ENCODE measurements at regions not wholly inside any gene's neighbourhood (a gene's known extent, or its start where the extent isn't known, plus 50 kb on each side); places are given as distances from the start of the nearest gene placed in this dataset.
"Not testable (repeated sequence)": the region's sequence is repeated elsewhere in the genome, so short reads cannot be mapped to it uniquely, and the experiment has no call there.

- ATAC-seq (ENCODE audit: insufficient read depth, low read depth) = no peak
- no peak overlapping the region for H3K4me3 ChIP-seq (ENCODE audit: low read depth in 1 of 2, low read length in 2 of 2)
- H3K9me3 ChIP-seq (ENCODE audit: insufficient read depth, low read length, severe bottlenecking) = no peaks in the 10 kb centered on the region
- no peaks in the 10 kb centered on the region for H3K4me1 ChIP-seq (ENCODE audit: insufficient read depth, low read length)
- no peaks in the 10 kb centered on the region for H4K20me1 ChIP-seq (ENCODE audit: insufficient read depth, low read length)
- no peak overlapping the region for H2AFZ ChIP-seq (ENCODE audit: low read depth, low read length)
- H3K36me3 ChIP-seq (ENCODE audit: insufficient read depth, low read length) = no peaks in the 10 kb centered on the region
- no peaks in the 10 kb centered on the region for H3K79me2 ChIP-seq (ENCODE audit: insufficient read depth, low read length)
- H3K9ac ChIP-seq (ENCODE audit: low read depth, low read length) = no peak overlapping the region
- TF ChIP-seq EZH2 (IDR thresholded peaks at IDR 0.05; ENCODE audit: borderline replicate concordance, low read depth, low read length, severe bottlenecking) = no peak
- TF ChIP-seq CTCF (IDR thresholded peaks at IDR 0.05; ENCODE audit: borderline replicate concordance, extremely low read depth, low read length, poor library complexity, severe bottlenecking) = no peak
- no peak overlapping the region for H3K27ac ChIP-seq (ENCODE audit: low read length)
- no peaks in the 10 kb centered on the region for H3K27me3 ChIP-seq (ENCODE audit: insufficient read depth, low read length, poor library complexity)
- no peak for DNase-seq
- H3K4me2 ChIP-seq (ENCODE audit: insufficient read depth, low read length) = no peak overlapping the region
Measured at GRCh38 chr5:18292146-18292545, 657.9 kb downstream of the TAF11L14 start.

GRCh38 chr5:18295696-18296095 is 661.4 kb downstream of the TAF11L14 start:
- DNase-seq; H3K9ac ChIP-seq (ENCODE audit: low read depth, low read length); H3K4me2 ChIP-seq (ENCODE audit: insufficient read depth, low read length); H3K9me3 ChIP-seq (ENCODE audit: insufficient read depth, low read length, severe bottlenecking); H3K36me3 ChIP-seq (ENCODE audit: insufficient read depth, low read length); H3K4me1 ChIP-seq (ENCODE audit: insufficient read depth, low read length); H2AFZ ChIP-seq (ENCODE audit: low read depth, low read length); H3K27ac ChIP-seq (ENCODE audit: low read length); ATAC-seq (ENCODE audit: insufficient read depth, low read depth); H3K79me2 ChIP-seq (ENCODE audit: insufficient read depth, low read length); H3K4me3 ChIP-seq (ENCODE audit: low read depth in 1 of 2, low read length in 2 of 2); H3K27me3 ChIP-seq (ENCODE audit: insufficient read depth, low read length, poor library complexity); H4K20me1 ChIP-seq (ENCODE audit: insufficient read depth, low read length): not testable (repeated sequence)

DNA sequence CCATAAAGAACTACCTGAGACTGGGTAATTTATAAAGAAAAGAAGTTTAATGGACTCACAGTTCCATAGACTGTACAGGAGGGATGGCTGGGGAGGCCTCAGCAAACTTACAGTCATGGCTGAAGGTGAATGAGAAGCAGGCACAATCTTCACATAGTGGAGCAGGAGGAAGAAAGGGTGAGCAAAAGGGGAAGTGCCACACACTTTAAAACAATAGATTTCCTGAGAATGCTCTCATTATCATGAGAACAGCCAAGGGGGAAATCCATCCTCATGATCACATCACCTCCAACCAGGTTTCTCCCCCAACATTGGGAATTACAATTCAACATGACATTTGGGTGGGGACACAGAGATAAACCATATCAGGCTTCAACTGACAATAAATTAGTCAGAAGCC is 664.9 kb downstream of the TAF11L14 start:
- no peak overlapping the region for H3K9ac ChIP-seq (ENCODE audit: low read depth, low read length)
- no peak for TF ChIP-seq EZH2 (IDR thresholded peaks at IDR 0.05; ENCODE audit: borderline replicate concordance, low read depth, low read length, severe bottlenecking)
- no peak for DNase-seq
- no peaks in the 10 kb centered on the region for H3K36me3 ChIP-seq (ENCODE audit: insufficient read depth, low read length)
- no peak for ATAC-seq (ENCODE audit: insufficient read depth, low read depth)
- no peak overlapping the region for H3K4me2 ChIP-seq (ENCODE audit: insufficient read depth, low read length)
- H3K27me3 ChIP-seq (ENCODE audit: insufficient read depth, low read length, poor library complexity) = no peaks in the 10 kb centered on the region
- no peaks in the 10 kb centered on the region for H3K9me3 ChIP-seq (ENCODE audit: insufficient read depth, low read length, severe bottlenecking)
- H4K20me1 ChIP-seq (ENCODE audit: insufficient read depth, low read length) = no peaks in the 10 kb centered on the region
- no peak overlapping the region for H2AFZ ChIP-seq (ENCODE audit: low read depth, low read length)
- no peak overlapping the region for H3K4me3 ChIP-seq (ENCODE audit: low read depth in 1 of 2, low read length in 2 of 2)
- H3K27ac ChIP-seq (ENCODE audit: low read length) = no peak overlapping the region
- no peaks in the 10 kb centered on the region for H3K79me2 ChIP-seq (ENCODE audit: insufficient read depth, low read length)
- H3K4me1 ChIP-seq (ENCODE audit: insufficient read depth, low read length) = no peaks in the 10 kb centered on the region

GRCh38 chr5:18305288-18305924 is 671.1 kb downstream of the TAF11L14 start:
- Histone ChIP-seq H3K36me3 (ENCODE audit: insufficient read depth, low read length) (no peaks in the 10 kb centered on the region), H3K79me2 (ENCODE audit: insufficient read depth, low read length) (no peaks in the 10 kb centered on the region), H3K4me3 (ENCODE audit: low read depth in 1 of 2, low read length in 2 of 2) (no peak overlapping the region), H3K27ac (ENCODE audit: low read length) (no peak overlapping the region), H3K27me3 (ENCODE audit: insufficient read depth, low read length, poor library complexity) (no peaks in the 10 kb centered on the region), H3K4me2 (ENCODE audit: insufficient read depth, low read length) (no peak overlapping the region), H3K4me1 (ENCODE audit: insufficient read depth, low read length) (no peaks in the 10 kb centered on the region), H2AFZ (ENCODE audit: low read depth, low read length) (no peak overlapping the region), H4K20me1 (ENCODE audit: insufficient read depth, low read length) (no peaks in the 10 kb centered on the region), H3K9ac (ENCODE audit: low read depth, low read length) (no peak overlapping the region), H3K9me3 (ENCODE audit: insufficient read depth, low read length, severe bottlenecking) (peaks cover 6% of the 10 kb centered on the region)
- ATAC-seq (ENCODE audit: insufficient read depth, low read depth) (no peak), DNase-seq (no peak)
- TF ChIP-seq EZH2 (IDR thresholded peaks at IDR 0.05; ENCODE audit: borderline replicate concordance, low read depth, low read length, severe bottlenecking) (no peak), CTCF (IDR thresholded peaks at IDR 0.05; ENCODE audit: borderline replicate concordance, extremely low read depth, low read length, poor library complexity, severe bottlenecking) (peak; percentile 58)

Data from DND-41 (cell line).